GM12878 (cell line): ENCODE measurements at regions not wholly inside any gene's neighbourhood (a gene's known extent, or its start where the extent isn't known, plus 50 kb on each side); places are given as distances from the start of the nearest gene placed in this dataset.

ENCODE experiments used
- FOXK2 ChIP-seq: fragments of 450-650 bp; IDR thresholded peaks from 2 replicates; pipeline ENCODE4 v1.6.1; 2017; ENCODE audit warnings: mild to moderate bottlenecking, moderate library complexity
- FOXM1 ChIP-seq: IDR thresholded peaks from 2 replicates; pipeline ENCODE4 v1.6.1; 2012; ENCODE audit warnings: low read depth, mild to moderate bottlenecking, inconsistent platforms, low read length, moderate library complexity
- RAD21 ChIP-seq: IDR thresholded peaks from 2 replicates; pipeline ENCODE4 v1.6.1; 2011; ENCODE audit warnings: mild to moderate bottlenecking, low read depth, low read length, moderate library complexity; ENCODE audit not compliant: insufficient read depth
- RFX5 ChIP-seq: IDR thresholded peaks from 2 replicates; pipeline ENCODE4 v1.6.1; 2011; ENCODE audit warnings: low read depth, low read length, improper control_type of control experiment
- TF ChIP-seq, protein P1 (sequence below), 3 experiments: IDR thresholded peaks in 2 of 3; conservative IDR thresholded peaks in 1 of 3; 2 replicates each; pipeline ENCODE4 v1.5.1; 2011; ENCODE audit warnings: low read depth in 3 of 3, low read length in 3 of 3, mild to moderate bottlenecking in 3 of 3, control low read depth in 2 of 3, moderate library complexity in 2 of 3, inconsistent platforms in 1 of 3, mixed read lengths in 1 of 3; ENCODE audit not compliant: control insufficient read depth in 2 of 3, insufficient read depth in 1 of 3; ENCODE audit errors: extremely low read depth in 1 of 3

GRCh38 chr22:48647606-48648515 is 1179.8 kb downstream of the BRD1 start:
- TF ChIP-seq FOXM1 = no peak
- TF ChIP-seq, protein P1, sequence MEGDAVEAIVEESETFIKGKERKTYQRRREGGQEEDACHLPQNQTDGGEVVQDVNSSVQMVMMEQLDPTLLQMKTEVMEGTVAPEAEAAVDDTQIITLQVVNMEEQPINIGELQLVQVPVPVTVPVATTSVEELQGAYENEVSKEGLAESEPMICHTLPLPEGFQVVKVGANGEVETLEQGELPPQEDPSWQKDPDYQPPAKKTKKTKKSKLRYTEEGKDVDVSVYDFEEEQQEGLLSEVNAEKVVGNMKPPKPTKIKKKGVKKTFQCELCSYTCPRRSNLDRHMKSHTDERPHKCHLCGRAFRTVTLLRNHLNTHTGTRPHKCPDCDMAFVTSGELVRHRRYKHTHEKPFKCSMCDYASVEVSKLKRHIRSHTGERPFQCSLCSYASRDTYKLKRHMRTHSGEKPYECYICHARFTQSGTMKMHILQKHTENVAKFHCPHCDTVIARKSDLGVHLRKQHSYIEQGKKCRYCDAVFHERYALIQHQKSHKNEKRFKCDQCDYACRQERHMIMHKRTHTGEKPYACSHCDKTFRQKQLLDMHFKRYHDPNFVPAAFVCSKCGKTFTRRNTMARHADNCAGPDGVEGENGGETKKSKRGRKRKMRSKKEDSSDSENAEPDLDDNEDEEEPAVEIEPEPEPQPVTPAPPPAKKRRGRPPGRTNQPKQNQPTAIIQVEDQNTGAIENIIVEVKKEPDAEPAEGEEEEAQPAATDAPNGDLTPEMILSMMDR (IDR thresholded peaks at IDR 0.05 in 2 of 3, conservative IDR thresholded peaks at IDR 0.05 in 1 of 3; ENCODE audit: control insufficient read depth in 2 of 3, extremely low read depth in 1 of 3, insufficient read depth in 1 of 3, low read depth in 3 of 3, low read length in 3 of 3) = no peak
- no peak for TF ChIP-seq RFX5
- no peak for TF ChIP-seq RAD21
- TF ChIP-seq FOXK2 = no peak
